Left colon (tissue), 2 donors: ENCODE measurements at regions not wholly inside any gene's neighbourhood (a gene's known extent, or its start where the extent isn't known, plus 50 kb on each side); places are given as distances from the start of the nearest gene placed in this dataset.
"Not testable (repeated sequence)": the region's sequence is repeated elsewhere in the genome, so short reads cannot be mapped to it uniquely, and the experiment has no call there.

Experiments used
- ATAC-seq: fragments of 200-7000 bp; cut with Tn5 transposase; one replicate; pipeline ENCODE4 v1.9.1; 2020; ENCODE audit warnings: mild to moderate bottlenecking, moderate library complexity
- DNase-seq, 2 donors: peaks; one replicate each; pipeline ENCODE4 v3.0.0-alpha.2; 2020
- intact Hi-C, 2 donors: fragments of 100-400 bp; cut with DNase I in 1 of 2; cut with micrococcal nuclease in 1 of 2; formaldehyde crosslinking; loops; one replicate each; pipeline versions ENCODE4 v1.11.2 to v1.14.0; 2022; cut with DNase I, micrococcal nuclease
- donor health status: DM: no; HTN: no; CAD: no.
- donor health status: DM: yes; HTN: yes; CAD: no.

GRCh38 chr22:48825802-48826520, 1001.7 kb downstream of the BRD1 start:
- intact Hi-C loops: no loop called here
- no peak for ATAC-seq
- no peak for DNase-seq

GRCh38 chr22:48824712-48825651, 1002.7 kb downstream of the BRD1 start:
- intact Hi-C loops: no loop called here
- ATAC-seq (no peak), DNase-seq (no peak)

GRCh38 chr22:48823941-48824340, 1003.7 kb downstream of the BRD1 start:
- DNase-seq (no peak), ATAC-seq (no peak)
- intact Hi-C loops: no loop called here

- ATAC-seq: no peak
Observed at GRCh38 chr22:48822278-48823233, 1005.1 kb downstream of the BRD1 start.

GRCh38 chr22:48821727-48822126, 1005.9 kb downstream of the BRD1 start:
- DNase-seq: no peak
- ATAC-seq: no peak
- intact Hi-C loops: no loop called here

More at GRCh38 chr22:48822278-48823233, 1005.1 kb downstream of the BRD1 start:
- no peak for DNase-seq
- intact Hi-C loops: no loop called here

- ATAC-seq (no peak), DNase-seq (no peak)
- intact Hi-C loops: no loop called here
Observed at GRCh38 chr22:48821346-48821690, 1006.4 kb downstream of the BRD1 start.

- no peak for ATAC-seq
Observed at GRCh38 chr22:48820481-48821345, 1007.0 kb downstream of the BRD1 start.

GRCh38 chr22:48819961-48820360, 1007.7 kb downstream of the BRD1 start:
- ATAC-seq: no peak
- no peak for DNase-seq
- intact Hi-C loops: no loop called here

More at GRCh38 chr22:48820481-48821345, 1007.0 kb downstream of the BRD1 start:
- intact Hi-C loops: no loop called here
- DNase-seq: no peak

GRCh38 chr22:48819232-48819631, 1008.4 kb downstream of the BRD1 start:
- intact Hi-C loops: no loop called here
- DNase-seq (no peak), ATAC-seq (no peak)

- intact Hi-C loops, ATAC-seq, DNase-seq: not testable (repeated sequence)
Observed at GRCh38 chr22:48817491-48817890, 1010.2 kb downstream of the BRD1 start.

- intact Hi-C loops: no loop called here
- no peak for DNase-seq
- no peak for ATAC-seq
Observed at GRCh38 chr22:48811885-48812284, 1015.8 kb downstream of the BRD1 start.

GRCh38 chr22:48808038-48808960, 1019.4 kb downstream of the BRD1 start:
- DNase-seq (no peak), ATAC-seq (no peak)
- intact Hi-C loops: no loop called here

GRCh38 chr22:48807155-48807554, 1020.5 kb downstream of the BRD1 start:
- ATAC-seq (no peak), DNase-seq (no peak)
- intact Hi-C loops: no loop called here

- intact Hi-C loops: no loop called here
- no peak for ATAC-seq
- DNase-seq: no peak
Observed at GRCh38 chr22:48806227-48806781, 1021.4 kb downstream of the BRD1 start.

GRCh38 chr22:48805516-48805915, 1022.2 kb downstream of the BRD1 start:
- DNase-seq (no peak), ATAC-seq (no peak)
- intact Hi-C loops: no loop called here

GRCh38 chr22:48804811-48805301, 1022.8 kb downstream of the BRD1 start:
- ATAC-seq (no peak), DNase-seq (no peak)
- intact Hi-C loops: no loop called here
